HuH-7 (cell line): ENCODE measurements at regions not wholly inside any gene's neighbourhood (a gene's known extent, or its start where the extent isn't known, plus 50 kb on each side); places are given as distances from the start of the nearest gene placed in this dataset.

Source experiments
- DNase-seq: peaks from one replicate; pipeline ENCODE4 v3.0.0; 2011; ENCODE audit warnings: low spot score

DNA sequence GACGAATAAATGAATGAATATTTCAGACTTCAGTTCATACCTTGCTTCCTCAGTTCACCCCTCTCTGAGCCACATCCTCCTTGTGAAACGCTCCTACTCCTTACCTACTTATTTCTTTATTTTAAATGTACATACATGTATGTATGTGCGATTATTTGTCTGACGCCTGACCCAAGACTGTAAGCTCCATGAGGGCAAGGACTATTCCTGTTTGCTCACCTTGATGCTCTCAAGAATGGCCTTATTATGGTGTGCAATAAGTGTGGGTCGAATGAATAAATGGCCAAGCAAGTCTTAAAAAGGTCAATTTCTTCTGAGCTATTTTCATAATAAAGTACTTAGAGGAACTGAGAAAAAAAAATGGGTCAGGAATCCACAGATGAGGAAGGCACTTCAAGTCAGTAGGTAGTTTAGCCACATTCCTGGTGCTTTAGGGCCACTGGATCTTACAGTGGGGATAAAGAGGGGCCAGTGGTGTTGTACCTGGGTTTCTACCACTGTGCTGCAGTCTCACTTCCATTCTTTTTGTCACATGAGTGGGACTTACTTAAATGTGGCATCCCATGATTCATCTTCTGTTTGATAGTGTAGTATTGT is 74.7 kb downstream of the SDC1 start:
- no peak for DNase-seq

DNA sequence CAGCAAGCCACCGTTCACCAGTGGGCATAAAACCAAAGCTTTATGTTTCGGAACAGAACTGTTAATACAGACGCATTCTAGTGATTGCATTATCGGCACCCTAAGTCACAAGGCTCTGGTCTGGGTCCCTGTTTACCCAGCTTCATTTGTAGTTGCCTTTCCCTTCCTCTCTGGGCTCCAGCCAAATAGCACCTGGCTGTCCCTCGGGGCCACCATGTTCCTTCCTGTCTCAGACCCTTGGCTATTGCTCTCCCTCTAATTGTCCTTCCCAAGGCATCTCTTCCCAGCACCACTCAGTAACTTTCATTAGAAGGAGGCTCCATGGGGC is 75.3 kb downstream of the SDC1 start:
- no peak for DNase-seq

DNA sequence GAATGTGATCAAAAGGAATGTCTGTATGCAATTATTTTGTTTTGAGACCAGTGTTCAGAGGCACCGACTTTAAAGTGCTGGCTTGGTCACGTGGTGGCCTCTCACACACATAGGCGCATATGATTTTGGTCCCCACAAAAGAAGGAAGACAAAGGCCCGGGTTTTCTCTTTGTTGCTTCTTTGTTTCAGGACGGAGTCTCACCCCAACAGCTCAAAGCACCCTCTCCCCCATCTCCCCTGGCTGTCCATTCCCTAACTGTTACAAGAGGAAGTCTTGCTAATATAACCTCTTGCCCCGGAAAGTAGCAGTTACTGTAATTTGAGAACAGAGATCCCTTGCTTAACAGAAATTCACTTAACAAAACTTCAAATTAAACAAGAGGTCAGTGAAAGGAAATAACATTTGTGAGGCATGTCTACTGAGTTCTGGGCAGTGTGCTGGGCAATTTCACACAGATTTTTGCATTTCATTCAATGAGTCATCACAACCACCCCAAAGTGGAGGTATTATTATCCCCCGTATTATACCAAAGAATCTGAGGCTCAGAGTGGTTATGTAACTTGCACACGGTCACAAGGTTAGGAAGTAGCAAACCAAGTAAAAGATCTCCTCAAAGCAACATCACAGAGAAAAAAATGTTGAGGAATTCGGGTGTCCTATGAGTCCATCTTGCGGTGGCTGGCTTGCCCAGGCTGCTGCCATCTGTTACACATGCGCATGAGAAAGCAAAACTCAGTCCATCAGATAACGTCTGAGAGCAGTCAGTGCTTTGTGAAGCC is 75.8 kb downstream of the SDC1 start:
- DNase-seq = no peak

DNA sequence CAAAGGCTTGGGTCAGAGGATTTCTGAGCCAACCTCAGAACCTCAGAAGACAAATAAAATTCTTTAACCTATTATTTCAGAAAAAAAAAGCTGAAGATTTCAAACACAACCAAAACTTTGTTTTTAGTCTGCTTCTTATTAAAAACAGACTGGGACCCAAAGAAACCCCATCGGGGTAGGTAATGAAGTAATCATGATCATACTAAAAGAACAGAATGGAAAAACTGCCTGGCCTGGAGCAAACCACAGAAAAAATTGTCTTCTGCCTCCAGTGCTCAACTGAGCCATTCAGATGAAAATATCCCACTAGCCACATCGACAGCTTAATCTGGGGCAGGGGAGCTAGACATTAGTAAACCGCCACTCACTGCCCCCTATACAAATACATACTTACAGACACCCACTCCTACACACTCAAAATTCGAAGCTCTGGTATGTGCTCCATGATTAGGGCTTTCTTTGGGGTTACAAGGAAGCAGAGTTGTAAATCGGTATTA is 76.5 kb downstream of the SDC1 start:
- no peak for DNase-seq

DNA sequence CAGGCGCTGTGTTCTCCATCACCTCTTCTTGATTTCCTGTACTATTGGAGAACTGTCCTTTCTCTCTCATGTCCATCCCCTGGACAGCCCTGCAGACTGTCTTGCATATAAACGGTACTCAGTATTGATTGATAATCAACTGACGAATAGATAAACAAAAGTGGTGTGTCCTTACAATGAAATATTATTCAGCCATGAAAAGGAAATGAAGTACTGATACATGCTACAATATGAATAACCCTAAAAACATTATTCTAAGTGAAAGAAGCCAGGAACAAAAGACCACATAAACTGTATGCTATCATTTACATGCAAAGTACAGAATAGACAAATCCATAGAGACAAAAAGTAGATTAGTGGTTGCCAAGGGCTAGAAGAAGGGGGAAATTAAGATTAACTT is 77.6 kb downstream of the SDC1 start:
- DNase-seq = no peak

DNA sequence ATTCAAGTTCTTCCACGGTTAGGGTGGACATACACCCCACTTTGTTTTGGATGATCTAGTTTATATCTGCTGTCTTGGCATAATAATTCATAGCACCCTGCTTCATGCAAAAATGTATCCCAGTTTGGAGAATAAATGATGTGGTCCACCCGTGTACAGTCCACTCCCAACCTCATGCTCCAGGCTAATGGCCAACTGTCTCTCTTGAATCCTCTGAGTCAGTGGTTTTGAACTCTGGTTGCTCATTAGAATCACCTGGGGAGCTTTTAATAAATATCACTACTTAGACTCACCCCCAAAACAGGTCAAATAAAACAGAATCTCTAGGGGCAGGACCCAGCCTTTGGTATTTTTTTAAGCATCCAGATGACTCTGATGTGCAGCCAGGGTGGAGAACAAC is 78.5 kb downstream of the SDC1 start:
- no peak for DNase-seq

DNA sequence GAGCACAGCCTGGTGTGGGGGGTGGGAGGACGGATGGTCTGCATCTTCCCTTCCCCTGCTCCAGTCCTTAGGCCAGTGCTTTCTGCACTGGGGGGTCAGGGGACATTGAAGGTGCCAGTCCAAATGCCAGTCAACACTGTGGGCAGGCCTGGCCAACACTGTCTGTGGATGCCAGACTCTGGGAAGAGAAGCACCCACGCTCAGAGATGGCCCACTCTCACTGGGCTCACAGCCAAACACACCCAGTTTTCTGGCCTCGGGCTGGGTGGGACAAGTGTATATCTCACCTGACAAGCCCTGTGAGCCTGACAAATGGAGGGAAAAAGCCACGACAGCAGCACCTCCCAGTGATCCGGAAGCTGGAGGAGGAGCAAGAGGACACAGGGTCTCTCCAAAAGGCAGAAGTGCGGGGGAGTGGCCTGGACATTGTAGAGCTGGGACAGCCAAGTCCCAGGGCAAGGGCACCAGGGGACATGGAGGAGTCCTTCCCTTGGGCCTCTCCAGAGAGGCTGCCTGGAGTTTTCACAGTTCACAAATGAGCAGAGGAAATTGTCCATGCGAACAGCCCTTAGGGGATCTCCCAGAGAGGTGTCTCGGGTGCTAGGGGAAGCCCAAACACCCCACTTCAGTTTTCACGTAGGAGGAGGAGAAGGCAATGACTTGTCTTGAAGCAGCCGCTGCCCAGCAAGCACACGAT is 79.3 kb downstream of the SDC1 start:
- no peak for DNase-seq

DNA sequence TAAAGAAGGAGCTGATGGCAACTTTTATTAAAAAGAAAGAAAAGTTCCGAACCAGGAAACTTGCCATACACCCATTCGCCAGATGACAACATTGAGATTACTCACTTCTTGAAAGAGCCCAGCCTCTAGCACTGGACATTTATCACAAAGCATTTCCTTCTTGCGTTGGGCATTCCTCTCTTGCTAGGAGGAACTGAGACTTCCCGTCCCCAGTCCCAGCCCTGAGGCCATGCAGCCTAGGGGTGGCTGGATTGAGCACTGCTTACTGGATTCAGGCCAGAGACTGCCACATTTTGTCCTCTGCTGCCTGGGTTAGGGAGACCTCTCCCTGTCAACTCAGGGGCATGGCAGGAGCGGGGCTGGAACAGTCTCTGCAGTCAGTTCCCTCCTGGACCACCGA is 80.1 kb downstream of the SDC1 start:
- no peak for DNase-seq

DNA sequence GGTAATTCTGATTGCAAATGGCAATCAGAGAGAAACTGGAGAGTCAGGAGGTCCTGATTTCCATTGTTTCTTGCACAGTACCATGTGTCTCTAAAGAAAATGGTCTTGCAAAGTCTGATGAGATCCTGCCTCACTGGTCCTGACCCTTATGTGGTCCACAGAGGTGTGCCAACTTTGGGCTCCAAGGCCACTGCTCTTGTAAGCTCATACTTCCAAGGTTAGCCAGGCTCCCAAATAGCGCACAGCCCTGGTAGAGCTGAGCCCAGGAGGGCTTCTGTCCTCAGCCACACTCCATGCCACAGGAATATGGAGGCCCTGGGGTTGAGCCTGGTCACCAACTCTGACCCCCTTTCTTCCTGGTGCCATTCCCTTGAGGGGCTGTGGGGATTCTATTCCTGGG is 80.7 kb downstream of the SDC1 start:
- no peak for DNase-seq

DNA sequence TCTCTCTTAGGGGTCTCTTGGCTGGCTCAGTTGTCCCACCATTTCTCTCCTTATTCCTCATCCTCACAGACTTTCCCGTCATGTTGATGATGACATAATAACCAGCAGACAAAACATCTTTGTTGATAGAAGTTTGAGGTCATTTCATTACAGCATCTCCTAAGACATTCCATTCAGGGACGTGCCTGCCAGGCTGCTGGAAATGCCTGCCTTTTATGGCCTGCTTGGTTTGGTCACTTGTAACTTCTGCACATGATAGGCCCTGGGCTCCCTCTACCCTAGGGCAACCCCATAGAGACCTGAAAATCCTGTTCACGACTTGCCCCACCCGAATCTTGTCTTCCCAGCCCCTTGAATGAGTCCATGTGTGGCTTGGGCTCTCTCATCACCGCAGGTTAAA is 81.7 kb downstream of the SDC1 start:
- no peak for DNase-seq

DNA sequence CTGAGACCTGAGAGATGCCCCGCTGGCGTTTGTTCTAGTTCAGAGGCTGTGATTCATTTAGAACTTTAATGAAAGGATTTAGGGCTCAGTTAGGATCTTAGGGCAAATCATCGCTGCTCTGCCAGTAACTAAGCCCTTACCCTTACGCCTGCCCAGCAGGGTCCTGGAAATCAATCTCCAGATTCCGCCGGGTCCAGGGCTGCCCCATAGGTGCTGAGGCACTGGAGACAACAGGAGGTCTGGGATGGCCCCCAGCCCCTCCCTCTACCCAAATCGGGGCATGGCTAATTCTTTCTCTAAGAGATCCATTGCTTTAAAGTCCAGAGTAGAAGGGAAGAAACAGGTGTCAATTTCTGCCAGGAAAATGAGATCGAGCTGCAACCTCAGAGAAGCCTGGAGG is 83.1 kb downstream of the SDC1 start:
- no peak for DNase-seq

DNA sequence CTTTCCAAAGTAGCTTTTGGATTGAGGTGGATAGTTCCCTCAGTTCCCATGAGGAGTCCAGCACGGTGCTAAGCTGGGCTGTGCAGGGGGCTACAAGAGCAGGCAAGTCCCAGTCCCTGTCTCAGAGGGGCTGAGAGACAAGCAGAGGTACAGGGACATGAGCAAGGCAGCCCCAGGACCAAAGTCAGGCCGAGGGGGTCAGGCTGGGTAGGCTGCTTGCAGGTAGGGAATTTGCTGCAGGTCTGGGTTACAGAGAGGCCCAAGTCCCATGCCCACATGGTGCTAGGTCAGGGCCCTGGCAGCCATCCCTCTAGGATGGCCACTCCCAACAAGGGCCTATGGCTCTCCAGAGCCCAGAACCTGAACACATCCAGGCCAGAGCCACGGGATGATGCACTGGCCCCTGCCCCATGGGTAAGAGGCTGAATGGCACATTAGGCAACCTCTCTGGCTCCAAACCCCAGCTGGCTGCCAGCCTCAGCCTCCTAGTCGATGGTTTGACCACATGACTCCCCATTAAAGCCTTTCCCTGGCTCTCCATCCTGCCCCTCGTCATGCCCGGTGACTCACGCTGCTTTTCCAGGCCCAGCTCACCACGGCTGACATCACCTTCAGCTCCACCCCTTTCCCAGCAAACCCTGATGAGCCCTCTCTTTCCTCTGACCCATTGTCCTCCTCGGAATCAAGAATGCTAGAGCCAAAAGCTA is 83.7 kb downstream of the SDC1 start:
- no peak for DNase-seq

DNA sequence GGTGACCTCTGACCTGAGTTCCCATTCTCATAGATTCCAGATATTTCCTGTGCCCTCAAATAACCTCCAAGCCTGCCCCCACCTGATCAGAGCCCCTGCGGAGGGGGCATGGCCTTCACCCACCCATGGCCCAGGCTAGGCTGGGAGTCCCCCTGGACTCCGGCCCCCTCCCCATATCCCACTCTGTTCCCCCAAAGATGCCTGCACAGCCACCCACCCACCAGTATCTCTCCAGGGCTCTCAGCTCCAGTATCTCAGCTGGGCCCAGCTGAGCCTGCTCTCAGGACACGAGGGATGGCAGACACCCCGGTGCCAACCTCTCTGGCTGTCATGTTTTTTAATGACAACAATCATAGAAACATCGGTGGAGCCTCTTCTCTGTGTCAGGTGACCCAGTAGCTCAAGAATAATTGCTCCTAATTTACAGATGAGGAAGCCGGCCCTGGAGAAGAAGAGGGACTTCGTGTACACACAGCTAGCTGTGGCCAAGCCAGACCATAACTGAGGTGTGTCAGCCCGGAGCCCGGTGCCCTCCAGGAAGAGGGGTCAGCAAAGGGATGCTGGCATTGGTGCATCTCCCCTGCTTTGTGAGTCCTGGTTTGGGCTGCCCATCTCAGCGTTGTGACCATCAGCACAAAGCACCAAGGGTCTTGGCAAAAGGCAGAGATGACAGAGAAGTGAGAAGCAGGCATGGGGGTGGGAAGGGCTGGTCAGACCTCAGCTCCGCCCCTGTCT is 84.4 kb downstream of the SDC1 start:
- DNase-seq = no peak

DNA sequence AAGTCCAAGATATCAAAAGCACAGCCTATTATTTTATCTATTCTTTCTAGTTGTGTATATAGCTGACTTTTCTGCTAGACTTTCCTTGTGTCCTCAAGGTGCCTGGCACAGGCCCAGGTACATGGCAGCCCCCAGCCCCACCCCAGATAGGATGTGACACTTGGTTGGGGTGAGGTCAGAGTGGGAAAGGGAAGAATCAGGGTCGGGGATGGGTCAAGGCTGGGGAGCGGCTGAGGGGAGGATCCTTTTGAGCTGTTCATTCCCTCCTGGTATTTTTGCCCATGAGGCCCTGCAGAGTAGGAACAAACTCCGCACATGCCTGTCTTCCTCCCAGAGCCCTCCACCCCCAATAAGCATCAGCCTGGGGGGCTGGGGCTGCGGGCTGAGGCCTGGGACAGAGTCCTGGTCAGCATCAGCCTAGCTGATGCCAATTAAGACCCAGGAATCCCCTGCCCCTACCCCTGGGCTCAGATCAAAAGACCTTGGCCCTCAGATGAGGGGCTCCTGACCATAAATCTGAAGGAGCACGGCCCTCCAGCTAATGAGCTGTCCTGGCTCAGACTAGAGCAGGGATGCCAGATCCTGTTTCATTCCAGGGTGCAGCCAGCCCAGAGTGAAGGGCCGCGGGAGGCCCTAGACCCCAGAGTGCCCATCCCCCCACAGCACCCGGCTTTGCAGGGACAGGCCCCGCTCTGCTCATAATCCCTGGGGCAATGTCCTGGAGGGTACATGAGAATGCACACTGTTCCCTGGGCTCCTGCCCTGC is 85.3 kb downstream of the SDC1 start:
- no peak for DNase-seq

DNA sequence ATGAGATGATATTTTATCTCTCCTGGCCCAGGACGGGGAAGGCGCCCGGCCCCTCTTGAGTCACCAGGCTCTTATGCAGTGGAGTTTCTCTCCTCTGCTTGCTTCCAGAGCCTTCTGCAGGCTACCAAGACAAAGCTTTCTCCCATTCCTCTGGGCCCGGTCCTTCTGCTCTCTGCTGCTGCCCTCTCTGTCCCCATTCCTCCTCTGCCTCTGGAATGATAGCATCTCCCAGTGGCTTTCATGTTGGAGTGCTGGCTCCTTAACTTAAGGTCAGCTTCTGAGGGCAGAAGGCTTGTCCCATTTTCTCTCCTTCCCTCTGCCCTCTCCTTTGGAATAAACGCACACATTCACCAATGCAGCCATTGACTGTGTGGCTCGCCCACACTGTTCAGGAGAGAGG is 86.2 kb downstream of the SDC1 start:
- no peak for DNase-seq

DNA sequence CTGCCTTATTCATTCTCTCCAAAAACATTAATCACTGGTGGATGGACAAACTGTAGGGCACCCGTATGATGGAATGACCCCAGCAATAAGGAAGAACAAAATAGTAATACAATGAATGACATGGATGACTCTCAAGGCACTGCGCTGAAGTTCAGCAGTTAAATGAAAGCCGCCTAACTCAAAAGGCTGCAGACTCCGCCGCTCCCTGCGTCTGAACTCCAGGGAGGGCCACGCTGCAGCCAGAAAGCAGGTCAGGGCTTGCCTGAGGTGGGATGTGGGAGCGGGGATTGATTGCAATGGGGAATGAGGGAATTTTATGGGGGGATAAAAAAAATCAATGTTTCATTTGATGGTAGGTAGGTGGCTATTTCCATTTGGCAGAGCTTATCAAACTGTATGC is 86.5 kb upstream of the LAPTM4A start:
- no peak for DNase-seq

DNA sequence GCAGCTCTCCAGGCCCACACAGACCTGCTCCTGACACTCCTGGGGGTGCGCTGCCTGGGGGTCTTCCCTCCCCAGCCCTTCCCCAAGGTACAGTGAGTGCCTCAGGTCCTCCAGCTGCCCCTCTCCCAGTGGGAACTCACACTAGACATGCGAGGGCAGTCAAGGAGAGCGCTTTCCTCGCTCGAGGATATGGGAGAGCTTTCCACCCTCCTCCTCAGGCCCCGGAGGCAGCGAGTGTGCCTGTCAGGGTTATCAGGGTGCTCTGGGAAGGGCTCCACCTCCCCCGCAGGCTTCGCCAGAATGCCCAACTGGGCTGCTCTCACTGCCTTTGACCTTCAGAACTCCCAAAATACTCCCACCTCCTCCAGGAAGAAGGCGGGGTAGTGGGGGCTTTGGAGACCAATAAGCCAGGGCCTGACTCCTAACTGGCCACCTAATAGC is 85.7 kb upstream of the LAPTM4A start:
- DNase-seq = no peak

DNA sequence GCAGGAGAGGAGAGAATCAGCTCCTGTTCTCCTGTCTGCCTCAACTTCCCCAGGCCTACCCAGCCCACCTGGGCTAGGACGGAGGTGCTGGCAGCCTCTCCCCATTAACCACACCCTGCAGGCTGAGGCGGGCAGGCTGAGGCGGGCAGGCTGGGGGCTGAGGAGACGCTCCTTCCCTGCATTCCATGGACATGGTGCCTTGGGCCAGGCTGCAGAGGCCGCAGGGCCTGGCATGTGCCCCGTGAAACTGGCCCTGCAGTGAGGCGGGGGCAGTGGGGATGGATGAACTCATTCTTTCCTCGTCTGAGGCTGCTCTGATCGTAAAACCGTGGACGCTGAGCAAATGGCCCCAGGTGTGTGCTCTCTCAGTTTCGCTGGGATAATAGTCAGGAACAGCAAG is 84.7 kb upstream of the LAPTM4A start:
- DNase-seq = no peak

DNA sequence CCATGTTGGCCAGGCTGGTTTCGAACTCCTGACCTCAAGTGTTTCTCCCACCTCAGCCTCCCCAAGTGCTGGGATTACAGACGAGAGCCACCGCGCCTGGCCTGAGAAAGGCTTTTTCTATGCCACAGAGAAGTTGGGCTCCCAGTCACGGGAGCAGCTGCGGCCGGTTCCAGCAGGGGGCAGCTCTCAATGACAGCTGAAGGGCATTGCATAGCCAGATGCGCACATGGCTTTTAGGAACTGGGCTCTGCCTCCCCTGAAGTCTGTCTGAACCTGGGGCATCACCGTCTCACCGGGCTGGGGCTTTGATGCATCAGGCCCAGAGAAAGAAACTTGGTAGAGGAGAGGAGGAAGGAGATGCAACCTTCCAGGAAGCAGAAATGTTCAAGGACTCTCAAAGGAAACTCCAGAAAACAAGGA is 84.2 kb upstream of the LAPTM4A start:
- peak; percentile 80 for DNase-seq

DNA sequence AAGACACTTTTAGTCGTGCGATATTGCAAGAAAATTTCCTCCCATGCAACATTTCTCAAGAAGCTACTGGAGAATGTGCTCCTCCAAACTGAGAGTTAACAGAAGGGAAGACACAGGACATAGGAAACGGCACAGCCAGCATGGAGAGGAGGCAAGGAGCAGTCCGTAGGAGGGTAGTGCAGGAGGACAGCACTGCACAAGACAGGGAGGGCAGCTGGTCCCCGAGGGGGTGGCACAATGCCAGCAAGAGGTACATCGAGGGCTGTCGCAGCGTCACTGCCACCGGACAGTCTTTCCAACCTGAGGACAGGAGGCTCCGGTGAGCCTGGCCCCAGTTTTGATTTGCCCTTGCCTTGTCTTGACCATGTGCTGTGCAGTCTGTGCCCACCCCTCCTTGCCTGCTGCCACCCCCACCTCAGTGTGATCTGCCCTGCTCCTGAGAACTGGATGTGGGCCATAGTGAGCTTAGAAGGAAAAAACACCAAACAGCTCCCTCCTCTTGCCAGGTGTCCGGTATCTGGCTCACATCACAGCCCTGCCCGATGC is 81.6 kb upstream of the LAPTM4A start:
- no peak for DNase-seq
